B cell (primary cell): ENCODE measurements at regions not wholly inside any gene's neighbourhood (a gene's known extent, or its start where the extent isn't known, plus 50 kb on each side); places are given as distances from the start of the nearest gene placed in this dataset.

Experiments
- ATAC-seq: fragments of 200-7000 bp; cut with Tn5 transposase; one replicate; pipeline ENCODE4 v1.10.0; 2021; ENCODE audit warnings: low read depth, mild to moderate bottlenecking, moderate number of reproducible peaks, moderate library complexity
- CTCF ChIA-PET: fragments of 350-600 bp; sonication (Branson Sonifier 250); formaldehyde crosslinking; loops from one replicate; lab custom pipeline; 2021; ENCODE audit warnings: antibody characterized with exemption, inconsistent platforms; lab: Charles Lee
- POLR2A ChIA-PET: fragments of 350-600 bp; sonication (Branson Sonifier 250); formaldehyde crosslinking; loops from one replicate; lab custom pipeline; 2021; ENCODE audit warnings: antibody characterized with exemption; lab: Charles Lee
- DNase-seq: peaks from one replicate; pipeline ENCODE4 v3.0.0; 2013
- H2AFZ ChIP-seq: 2 replicates; pipeline ENCODE4 v1.6.1; 2012; ENCODE audit warnings: mild to moderate bottlenecking, low read depth, low read length; ENCODE audit not compliant: insufficient read depth, poor library complexity, severe bottlenecking
- H3K27ac ChIP-seq, 2 donors: 1 replicate in 1 of 2; 2 replicates in 1 of 2; pipeline ENCODE4 v1.5.1; 2012 to 2013; ENCODE audit warnings: low read length in 2 of 2, mild to moderate bottlenecking in 2 of 2, moderate library complexity in 1 of 2
- H3K27me3 ChIP-seq, 4 experiments: fragments of 200-600 bp in 1 of 4; sonication (generic) in 1 of 4; replicated peaks in 1 of 4; 1 replicate in 2 of 4; 2 replicates in 2 of 4; pipeline versions ENCODE4 v1.6.1 to v1.7.0; 2013 to 2016; ENCODE audit warnings: low read length in 3 of 4, mild to moderate bottlenecking in 2 of 4, mixed read lengths in 1 of 4, moderate library complexity in 1 of 4; ENCODE audit not compliant: insufficient read depth in 4 of 4, control insufficient read depth in 3 of 4; ENCODE audit errors: control extremely low read depth in 1 of 4
- H3K36me3 ChIP-seq, 2 experiments: replicated peaks in 1 of 2; 1 replicate in 1 of 2; 2 replicates in 1 of 2; pipeline versions ENCODE4 v1.6.1 to v1.7.1; 2013; ENCODE audit warnings: low read length in 1 of 2; ENCODE audit not compliant: insufficient read depth in 2 of 2, control insufficient read depth in 1 of 2; ENCODE audit errors: control extremely low read depth in 1 of 2, extremely low read depth in 1 of 2
- H3K4me1 ChIP-seq, 2 donors: fragments of 200-600 bp in 1 of 2; sonication (generic) in 1 of 2; 1 replicate in 1 of 2; 2 replicates in 1 of 2; pipeline versions ENCODE4 v1.5.1 to v1.6.1; 2013 to 2017; ENCODE audit warnings: low read length in 2 of 2; ENCODE audit not compliant: control insufficient read depth in 2 of 2, insufficient read depth in 2 of 2
- H3K4me2 ChIP-seq: replicated peaks from 2 replicates; pipeline ENCODE3; 2012; ENCODE audit warnings: mild to moderate bottlenecking, low read depth, low read length; ENCODE audit not compliant: poor library complexity, severe bottlenecking
- H3K4me3 ChIP-seq, 5 experiments: fragments of 200-600 bp in 1 of 5; sonication (generic) in 1 of 5; 1 replicate in 3 of 5; 2 replicates in 2 of 5; pipeline versions ENCODE4 v1.5.1 to v1.7.0; 2011 to 2016; ENCODE audit warnings: low read length in 4 of 5, mild to moderate bottlenecking in 4 of 5, low read depth in 2 of 5, control low read depth in 1 of 5, moderate library complexity in 1 of 5; ENCODE audit not compliant: insufficient read depth in 1 of 5; ENCODE audit errors: control extremely low read depth in 1 of 5, extremely low read depth in 1 of 5
- H3K79me2 ChIP-seq: fragments of 200-600 bp; sonication (generic); one replicate; pipeline ENCODE4 v1.6.0; 2016; ENCODE audit warnings: low read length; ENCODE audit not compliant: control insufficient read depth, insufficient read depth
- H3K9ac ChIP-seq: fragments of 200-600 bp; sonication (generic); 2 replicates; pipeline ENCODE4 v1.6.1; 2017; ENCODE audit warnings: mild to moderate bottlenecking, low read length, moderate library complexity
- H3K9me3 ChIP-seq, 3 donors: one replicate each; pipeline versions ENCODE4 v1.6.1 to v1.7.1; 2013; ENCODE audit warnings: low read length in 2 of 3; ENCODE audit not compliant: control insufficient read depth in 2 of 3, insufficient read depth in 1 of 3; ENCODE audit errors: control extremely low read depth in 1 of 3
- H4K20me1 ChIP-seq: 2 replicates; pipeline ENCODE4 v1.6.0; 2012; ENCODE audit warnings: mild to moderate bottlenecking, low read length; ENCODE audit not compliant: insufficient read depth, control insufficient read depth, poor library complexity, severe bottlenecking
- H3K27ac Mint-ChIP-seq: one replicate; pipeline ENCODE4 v1.8.0; 2021; ENCODE audit warnings: mixed read lengths
- H3K27me3 Mint-ChIP-seq: one replicate; pipeline ENCODE4 v1.8.0; 2021; ENCODE audit warnings: mixed read lengths
- H3K4me1 Mint-ChIP-seq: one replicate; pipeline ENCODE4 v1.8.0; 2021; ENCODE audit warnings: mixed read lengths
- H3K4me3 Mint-ChIP-seq: one replicate; pipeline ENCODE4 v1.8.0; 2021; ENCODE audit warnings: mixed read lengths
- H3K9me3 Mint-ChIP-seq: one replicate; pipeline ENCODE4 v1.8.0; 2022; ENCODE audit warnings: mixed read lengths; ENCODE audit not compliant: insufficient read depth
- CTCF ChIP-seq: fragments of 200-600 bp; IDR thresholded peaks from one replicate; pipeline ENCODE4 v1.8.0; 2022; ENCODE audit warnings: antibody characterized with exemption, mild to moderate bottlenecking
- EZH2 ChIP-seq: IDR thresholded peaks from 2 replicates; pipeline ENCODE4 v1.6.1; 2012; ENCODE audit warnings: borderline replicate concordance, low read depth, mild to moderate bottlenecking, moderate library complexity, low read length; ENCODE audit not compliant: insufficient read depth, poor library complexity, severe bottlenecking
- WGBS: methylation state at CpG from one replicate; pipeline ENCODE4 v1.1.5; 2013; ENCODE audit warnings: missing lambda C conversion rate; ENCODE audit not compliant: insufficient coverage; 5-methylcytosine and 5-hydroxymethylcytosine counted together
- intact Hi-C: fragments of 100-400 bp; cut with micrococcal nuclease; formaldehyde crosslinking; loops from one replicate; pipeline ENCODE4 v1.10.0; 2022

GRCh38 chr1:68938051-68938666 lies 441.3 kb upstream of the DEPDC1 start:
- no peaks in the 10 kb centered on the region for H3K36me3 ChIP-seq
- no peak overlapping the region for H3K4me2 ChIP-seq
- TF ChIP-seq CTCF (no peak), EZH2 (no peak)
- H3K4me3 Mint-ChIP-seq: no peak overlapping the region
- POLR2A ChIA-PET: no interaction called here
- no peaks in the 10 kb centered on the region for H3K79me2 ChIP-seq
- CTCF ChIA-PET: no interaction called here
- H3K9me3 Mint-ChIP-seq: no peaks in the 10 kb centered on the region
- H2AFZ ChIP-seq: no peak overlapping the region
- no peak for ATAC-seq
- no peaks in the 10 kb centered on the region for H3K4me1 Mint-ChIP-seq
- no peaks in the 10 kb centered on the region for H3K27me3 ChIP-seq
- H4K20me1 ChIP-seq: no peaks in the 10 kb centered on the region
- intact Hi-C loops: no loop called here
- no peak for DNase-seq
- H3K9me3 ChIP-seq: no peaks in the 10 kb centered on the region
- no peak overlapping the region for H3K4me3 ChIP-seq
- no peaks in the 10 kb centered on the region for H3K27me3 Mint-ChIP-seq
- no peaks in the 10 kb centered on the region for H3K4me1 ChIP-seq
- no peak overlapping the region for H3K27ac Mint-ChIP-seq
- H3K9ac ChIP-seq: no peak overlapping the region
- 92% methylated on average over 2 of the region's 5 CpGs for WGBS
- H3K27ac ChIP-seq: no peak overlapping the region

GRCh38 chr1:68950036-68950435 lies 453.2 kb upstream of the DEPDC1 start:
- 90% methylated on average over 2 of the region's 3 CpGs for WGBS
- intact Hi-C loops: no loop called here

More at GRCh38 chr1:68950036-68950435, 453.2 kb upstream of the DEPDC1 start:
- H2AFZ ChIP-seq: no peak overlapping the region
- Mint-ChIP-seq H3K4me1 (no peaks in the 10 kb centered on the region), H3K4me3 (no peak overlapping the region), H3K9me3 (no peaks in the 10 kb centered on the region), H3K27me3 (no peaks in the 10 kb centered on the region), H3K27ac (no peak overlapping the region)
- POLR2A ChIA-PET: no interaction called here
- ATAC-seq (no peak), DNase-seq (no peak)
- H3K4me3 ChIP-seq: no peak overlapping the region
- peaks cover 0 to 1% (median 0%) of the 10 kb centered on the region in 3 donors for H3K9me3 ChIP-seq
- no peak overlapping the region for H3K27ac ChIP-seq
- H3K79me2 ChIP-seq: no peaks in the 10 kb centered on the region
- no peak overlapping the region for H3K4me2 ChIP-seq
- no peaks in the 10 kb centered on the region for H3K36me3 ChIP-seq
- TF ChIP-seq CTCF: no peak
- TF ChIP-seq EZH2: no peak
- H3K4me1 ChIP-seq: no peaks in the 10 kb centered on the region
- no peaks in the 10 kb centered on the region for H3K27me3 ChIP-seq
- CTCF ChIA-PET: no interaction called here
- H4K20me1 ChIP-seq: no peaks in the 10 kb centered on the region
- no peak overlapping the region for H3K9ac ChIP-seq
